GM21737 (cell line): ENCODE measurements at regions not wholly inside any gene's neighbourhood (a gene's known extent, or its start where the extent isn't known, plus 50 kb on each side); places are given as distances from the start of the nearest gene placed in this dataset.

Experiments used
- ATAC-seq: cut with Tn5 transposase; IDR thresholded peaks from one replicate; pipeline ENCODE4 v1.9.1; 2021; ENCODE audit warnings: mild to moderate bottlenecking, moderate library complexity; ENCODE audit not compliant: unreplicated experiment

GRCh38 chr20:12353842-12354241 is 436.1 kb downstream of the BTBD3 start:
- ATAC-seq: no peak

- no peak for ATAC-seq
Measured at GRCh38 chr20:12354725-12355124, 437.0 kb downstream of the BTBD3 start.

- no peak for ATAC-seq
Measured at GRCh38 chr20:12355185-12355584, 437.5 kb downstream of the BTBD3 start.

- no peak for ATAC-seq
Measured at GRCh38 chr20:12358006-12358654, 440.4 kb downstream of the BTBD3 start.

GRCh38 chr20:12358655-12359009 is 440.9 kb downstream of the BTBD3 start:
- no peak for ATAC-seq

GRCh38 chr20:12371990-12372389 is 454.3 kb downstream of the BTBD3 start:
- ATAC-seq: no peak

GRCh38 chr20:12372557-12372956 is 454.9 kb downstream of the BTBD3 start:
- no peak for ATAC-seq

GRCh38 chr20:12375967-12376366 is 458.3 kb downstream of the BTBD3 start:
- ATAC-seq: no peak

- no peak for ATAC-seq
Measured at GRCh38 chr20:12383821-12384220, 466.1 kb downstream of the BTBD3 start.

GRCh38 chr20:12386821-12387220 is 469.1 kb downstream of the BTBD3 start:
- no peak for ATAC-seq

- no peak for ATAC-seq
Measured at GRCh38 chr20:12391099-12391498, 473.4 kb downstream of the BTBD3 start.

GRCh38 chr20:12394786-12395185 is 477.1 kb downstream of the BTBD3 start:
- ATAC-seq: no peak

GRCh38 chr20:12395353-12395752 is 477.7 kb downstream of the BTBD3 start:
- ATAC-seq: no peak

- ATAC-seq: no peak
Measured at GRCh38 chr20:12395760-12396159, 478.1 kb downstream of the BTBD3 start.

GRCh38 chr20:12399110-12399836 is 481.6 kb downstream of the BTBD3 start:
- no peak for ATAC-seq

GRCh38 chr20:12404941-12405340 is 487.2 kb downstream of the BTBD3 start:
- ATAC-seq: no peak

GRCh38 chr20:12406978-12407377 is 489.3 kb downstream of the BTBD3 start:
- ATAC-seq: no peak

GRCh38 chr20:12409501-12409900 is 491.8 kb downstream of the BTBD3 start:
- no peak for ATAC-seq

GRCh38 chr20:12410783-12411182 is 493.1 kb downstream of the BTBD3 start:
- no peak for ATAC-seq

GRCh38 chr20:12411246-12411940 is 493.7 kb downstream of the BTBD3 start:
- no peak for ATAC-seq

GRCh38 chr20:12413116-12413515 is 495.4 kb downstream of the BTBD3 start:
- ATAC-seq: no peak
